Endometrium (tissue), 2 donors: ENCODE measurements at regions not wholly inside any gene's neighbourhood (a gene's known extent, or its start where the extent isn't known, plus 50 kb on each side); places are given as distances from the start of the nearest gene placed in this dataset.
A peak's percentile ranks its signal among the peaks of the same experiment; 100 is the strongest.

Experiments used
- FAIRE-seq: peaks from 2 replicates; lab custom pipeline; 2012; peaks lifted over from hg19 to GRCh38; lab: Jason Lieb, UNC
- donor health status: control.
- donor health status: control.

DNA sequence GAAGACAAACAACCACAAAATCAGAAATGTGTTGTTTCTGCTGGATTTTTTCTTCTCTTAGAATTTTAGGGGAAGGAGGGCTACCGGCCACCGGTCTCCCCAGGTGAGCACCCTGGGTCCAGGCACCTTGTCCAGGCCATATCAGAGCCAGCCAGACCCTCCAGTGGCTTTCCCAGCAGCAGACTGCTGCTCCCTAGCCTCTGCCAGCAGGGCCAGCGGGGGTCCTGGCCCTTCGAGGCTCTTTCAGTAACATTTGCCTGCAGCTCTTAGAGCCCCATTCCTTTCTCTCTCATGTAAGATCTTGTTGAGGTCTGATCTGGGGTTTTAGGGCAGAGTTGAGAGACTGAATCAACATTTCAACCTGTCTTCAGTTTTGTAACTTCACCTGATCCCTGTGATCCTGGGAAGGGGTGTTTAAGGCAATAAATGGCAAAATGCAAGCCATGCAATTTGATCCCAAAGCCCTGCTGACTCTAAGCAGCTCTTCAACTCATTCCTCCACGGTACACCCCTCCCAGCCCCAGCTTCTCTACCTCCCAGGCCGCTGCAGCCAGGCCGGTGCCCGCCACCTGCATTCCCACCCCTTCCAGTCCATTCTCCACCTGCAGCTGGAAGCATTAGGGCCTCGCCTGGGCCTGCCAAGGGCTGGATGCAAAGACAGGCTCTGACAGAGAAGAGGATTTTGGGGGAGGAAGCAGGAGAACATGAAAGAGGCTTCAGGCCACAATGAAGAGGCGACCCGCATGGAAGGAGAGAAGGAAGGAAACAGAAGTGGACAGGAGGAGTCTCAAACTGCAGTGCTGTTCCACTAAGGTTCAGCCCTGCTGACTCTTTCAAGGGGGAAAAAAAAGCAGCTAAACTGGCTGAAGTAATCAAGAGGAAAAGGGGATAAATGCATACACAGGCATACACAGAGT, 113.0 kb upstream of the FGF3 start:
- no peak for FAIRE-seq

DNA sequence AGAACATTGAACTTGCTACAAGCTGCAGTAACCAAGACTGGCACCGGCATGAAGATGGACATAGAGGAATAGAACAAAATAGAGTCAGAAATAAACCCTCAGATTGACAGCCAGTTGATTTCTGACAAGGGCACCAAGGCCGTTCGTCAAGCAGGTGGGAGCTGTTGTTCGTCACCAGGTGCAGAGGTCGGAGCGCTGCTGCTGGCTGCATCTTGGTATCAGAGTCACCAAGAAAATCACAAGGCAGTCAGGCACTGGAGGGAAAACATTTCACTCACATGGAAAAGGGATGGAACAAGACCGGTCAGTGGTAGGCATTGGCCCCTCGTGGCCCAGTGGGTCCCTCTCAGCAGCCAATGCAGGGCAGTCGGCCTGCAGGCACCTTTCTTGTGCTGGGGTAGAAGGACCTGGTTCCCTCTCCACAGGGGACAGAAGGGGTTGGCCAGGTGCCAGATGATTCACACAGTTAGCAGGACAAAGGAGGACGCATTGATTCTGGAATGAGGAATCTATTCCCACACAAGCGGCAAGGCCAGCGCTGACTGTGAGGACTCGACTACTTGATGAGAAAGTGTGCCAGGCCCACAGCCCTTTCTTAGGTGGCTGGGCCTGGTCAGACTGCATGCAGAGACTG, 115.8 kb upstream of the FGF3 start:
- FAIRE-seq: no peak

DNA sequence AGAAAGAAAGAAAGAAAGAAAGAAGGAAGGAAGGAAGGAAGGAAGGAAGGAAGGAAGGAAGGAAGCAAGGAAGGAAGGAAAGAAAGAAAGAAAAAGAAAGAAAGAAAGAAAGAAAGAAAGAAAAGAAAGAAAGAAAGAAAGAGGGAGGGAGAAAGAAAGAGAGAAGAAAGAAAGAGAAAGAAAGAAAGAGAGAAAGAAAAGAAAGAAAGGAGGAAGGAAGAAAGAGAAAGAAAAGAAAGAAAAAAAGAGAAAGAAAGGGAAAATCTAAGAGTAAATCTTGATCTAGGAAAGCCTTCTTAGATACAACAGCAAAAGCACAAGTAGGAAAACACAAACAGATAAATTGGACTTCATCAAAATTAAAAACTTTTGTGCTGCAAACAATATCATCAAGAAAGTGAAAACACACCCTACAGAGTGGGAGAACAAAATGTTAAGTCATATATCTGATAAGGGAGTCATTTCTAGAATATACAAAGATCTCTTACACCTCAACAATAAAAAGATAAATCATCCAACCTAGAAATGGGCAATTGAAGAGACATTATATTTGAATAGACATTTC, 116.8 kb upstream of the FGF3 start:
- no peak for FAIRE-seq

DNA sequence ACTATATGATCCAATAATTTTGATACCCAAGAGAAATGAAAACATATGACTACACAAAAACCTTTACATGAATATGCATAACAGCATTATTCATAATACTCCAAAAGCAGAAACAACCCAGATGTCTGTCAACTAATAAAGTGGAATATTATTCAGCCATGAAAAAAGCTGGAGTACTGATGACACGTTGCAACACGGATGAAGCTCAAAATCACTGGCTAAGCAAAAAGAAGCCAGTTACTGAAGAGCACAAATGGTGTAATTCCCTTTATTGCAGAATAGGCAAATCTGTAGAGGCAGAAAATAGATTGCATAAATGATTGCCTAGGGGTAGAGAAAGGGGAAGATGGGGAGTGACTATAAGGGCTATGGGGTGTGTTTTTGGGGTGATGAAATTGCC, 117.6 kb upstream of the FGF3 start:
- no peak for FAIRE-seq

DNA sequence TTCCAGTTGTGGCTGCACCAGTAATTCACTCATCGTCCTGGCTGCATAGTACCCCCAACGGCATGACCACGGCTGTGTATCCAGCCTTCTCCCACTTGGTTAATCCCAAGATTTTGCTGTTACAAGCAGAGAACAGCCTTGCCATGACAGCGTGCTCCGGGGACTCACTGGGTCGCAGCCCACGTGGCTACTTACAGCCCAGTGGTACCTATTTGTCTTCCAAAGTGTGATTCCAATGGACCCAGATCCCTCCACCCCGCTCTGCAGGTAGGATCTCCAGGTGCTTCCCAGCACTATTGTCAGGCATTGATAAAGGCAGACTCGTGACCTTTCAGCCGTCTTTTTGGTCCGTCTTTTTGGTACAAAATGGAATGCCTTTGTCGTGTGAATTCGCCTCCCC, 119.0 kb upstream of the FGF3 start:
- no peak for FAIRE-seq

DNA sequence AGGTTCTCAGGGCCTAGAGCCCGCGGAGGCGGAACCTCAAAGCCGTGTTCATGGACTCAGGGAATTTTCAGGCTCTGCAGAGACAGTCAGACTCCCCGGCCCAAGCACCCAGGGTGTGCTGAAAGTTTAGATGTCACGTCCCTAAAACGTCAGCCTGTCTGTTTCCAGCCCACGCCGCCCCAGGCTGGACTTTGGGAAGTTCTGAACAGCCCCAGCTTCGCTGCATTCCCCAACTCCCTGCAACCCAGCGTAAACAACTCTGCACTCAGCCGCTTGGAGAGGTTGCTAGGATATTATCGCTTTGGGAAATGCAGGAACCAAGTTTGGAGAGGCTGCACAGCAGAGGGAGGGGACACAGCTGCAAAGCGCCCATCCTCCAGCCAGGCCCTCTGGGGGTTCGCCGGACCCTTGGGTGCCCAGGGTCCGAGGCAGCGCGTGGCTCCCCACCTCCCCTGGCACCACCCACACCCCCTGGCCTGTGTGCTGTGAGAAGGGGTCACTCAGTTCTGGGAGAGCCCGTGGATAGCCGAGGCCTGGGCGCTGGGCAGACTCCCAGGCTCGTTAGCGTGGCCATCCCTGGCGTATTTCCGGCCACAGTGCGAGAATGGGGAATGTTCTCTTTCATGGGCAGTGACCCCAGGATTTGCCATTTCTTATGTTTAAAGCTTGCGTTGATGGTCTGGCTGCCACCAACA, 120.5 kb upstream of the FGF3 start:
- FAIRE-seq: no peak

DNA sequence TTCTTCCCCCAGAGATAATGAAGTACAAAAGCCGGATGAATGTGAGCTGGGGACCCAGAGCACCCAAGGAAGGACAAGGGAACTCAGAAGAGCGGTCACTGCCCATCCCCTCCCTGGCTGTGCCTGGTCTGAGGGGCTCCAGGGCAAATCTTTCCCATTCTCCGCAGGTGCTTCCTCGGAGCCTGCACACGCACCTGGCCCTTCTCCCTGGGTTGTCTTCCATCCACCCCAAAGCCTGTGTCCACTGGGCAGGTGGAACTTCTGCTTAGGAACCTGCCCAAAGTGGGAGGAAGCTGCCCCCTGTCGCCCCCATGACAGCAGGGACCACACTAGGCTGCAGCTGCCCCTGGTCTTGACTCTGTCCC, 121.0 kb upstream of the FGF3 start:
- no peak for FAIRE-seq

DNA sequence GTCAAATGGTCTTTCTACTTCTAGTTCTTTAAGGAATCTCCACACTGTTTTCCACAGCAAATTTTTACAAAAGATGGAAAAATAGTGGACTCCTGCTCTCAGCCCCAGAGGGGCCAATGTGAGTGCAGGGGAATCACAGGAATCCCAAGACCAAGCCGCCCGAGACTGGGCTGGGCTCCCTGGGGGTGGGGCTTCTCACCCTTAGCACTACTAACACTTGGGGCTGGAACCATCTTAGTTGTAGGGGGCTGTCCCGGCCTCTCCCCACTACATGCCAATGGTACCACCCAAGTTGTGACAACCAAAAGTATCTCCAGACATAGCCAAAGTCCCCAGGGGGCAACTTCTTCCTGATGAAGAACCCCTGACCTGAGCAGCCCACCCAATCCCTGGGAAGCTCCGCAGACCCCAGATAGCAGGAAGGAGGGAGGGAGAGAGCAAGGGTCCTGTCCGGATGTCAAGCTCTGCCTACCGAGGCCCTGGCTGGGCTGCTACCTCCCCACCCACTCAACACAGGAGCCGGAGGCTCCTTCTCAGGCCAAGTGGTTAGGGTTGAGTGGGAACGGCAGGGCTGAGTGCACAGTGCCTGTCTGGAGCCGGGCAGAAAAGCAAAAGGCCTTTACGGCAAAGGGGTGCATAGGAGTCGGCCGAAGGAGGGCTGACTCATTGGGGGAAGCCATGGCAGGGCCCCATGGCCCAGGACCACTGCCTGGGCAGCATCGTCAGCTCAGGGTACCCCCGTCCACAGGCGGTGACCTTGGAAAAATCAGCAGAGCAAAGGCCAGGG, 122.5 kb upstream of the FGF3 start:
- FAIRE-seq: no peak

DNA sequence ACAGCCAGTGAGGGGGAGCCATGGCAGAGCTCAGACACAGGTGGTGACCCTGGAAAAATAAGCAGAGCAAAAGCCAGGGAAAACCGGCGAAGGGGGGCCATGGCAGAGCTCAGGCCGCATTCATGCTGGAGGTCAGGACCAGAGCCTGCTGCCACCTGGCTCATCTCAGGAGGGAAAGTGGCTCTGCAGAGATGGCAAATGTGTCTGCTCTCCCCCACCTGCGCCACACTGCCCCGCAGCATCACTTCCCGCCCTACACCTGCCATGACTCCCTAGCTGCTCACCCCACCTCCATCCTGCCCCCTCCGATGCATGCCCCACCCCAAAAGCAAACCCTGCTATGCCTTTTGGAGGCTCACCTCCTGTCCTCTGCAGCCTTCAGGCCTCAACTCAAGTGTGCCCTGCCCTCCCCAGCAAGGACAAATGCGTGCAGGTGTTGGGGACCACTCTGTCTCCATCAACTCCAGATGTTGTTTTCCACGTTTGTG, 123.2 kb upstream of the FGF3 start:
- FAIRE-seq: no peak

DNA sequence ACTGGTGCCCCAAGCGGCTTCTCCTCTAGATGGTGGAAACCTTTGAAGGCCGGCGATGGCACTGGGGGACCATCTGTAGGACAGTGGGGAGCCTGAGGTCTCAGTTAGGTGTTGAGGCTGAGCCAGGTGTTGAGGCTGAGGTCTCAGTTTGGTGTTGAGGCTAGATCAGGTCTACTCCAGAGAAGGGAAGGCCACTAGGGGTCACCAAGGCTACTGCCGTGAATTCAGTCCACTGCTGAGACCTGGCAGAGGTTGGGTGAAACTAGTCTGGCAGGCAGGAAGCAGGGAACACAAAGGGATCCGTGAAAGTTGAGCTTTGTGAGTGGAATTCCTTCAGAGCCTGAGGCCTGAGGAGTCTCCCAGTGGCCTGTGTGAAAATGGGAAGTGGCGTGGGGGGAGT, 123.8 kb upstream of the FGF3 start:
- FAIRE-seq: no peak

DNA sequence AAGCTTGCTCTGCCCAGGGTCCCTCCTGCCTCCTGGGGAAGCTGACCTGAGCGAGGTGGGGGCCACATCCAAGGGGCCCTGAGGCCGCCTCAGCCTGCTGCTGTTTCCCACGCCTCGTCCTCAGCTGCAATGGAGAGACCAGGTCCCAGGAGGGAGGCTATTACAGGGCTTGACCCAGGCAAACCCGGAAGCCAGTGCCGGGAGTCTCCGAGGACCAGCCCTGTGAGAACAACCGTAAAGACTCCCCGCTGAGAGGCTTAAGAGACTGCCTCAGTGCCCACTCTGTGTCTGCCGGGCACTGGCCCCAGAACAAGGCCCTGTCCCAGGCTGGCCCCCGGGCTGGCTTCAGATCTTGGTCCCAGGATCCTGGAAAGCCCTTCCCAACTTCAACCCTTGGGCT, 124.3 kb upstream of the FGF3 start:
- FAIRE-seq: no peak

DNA sequence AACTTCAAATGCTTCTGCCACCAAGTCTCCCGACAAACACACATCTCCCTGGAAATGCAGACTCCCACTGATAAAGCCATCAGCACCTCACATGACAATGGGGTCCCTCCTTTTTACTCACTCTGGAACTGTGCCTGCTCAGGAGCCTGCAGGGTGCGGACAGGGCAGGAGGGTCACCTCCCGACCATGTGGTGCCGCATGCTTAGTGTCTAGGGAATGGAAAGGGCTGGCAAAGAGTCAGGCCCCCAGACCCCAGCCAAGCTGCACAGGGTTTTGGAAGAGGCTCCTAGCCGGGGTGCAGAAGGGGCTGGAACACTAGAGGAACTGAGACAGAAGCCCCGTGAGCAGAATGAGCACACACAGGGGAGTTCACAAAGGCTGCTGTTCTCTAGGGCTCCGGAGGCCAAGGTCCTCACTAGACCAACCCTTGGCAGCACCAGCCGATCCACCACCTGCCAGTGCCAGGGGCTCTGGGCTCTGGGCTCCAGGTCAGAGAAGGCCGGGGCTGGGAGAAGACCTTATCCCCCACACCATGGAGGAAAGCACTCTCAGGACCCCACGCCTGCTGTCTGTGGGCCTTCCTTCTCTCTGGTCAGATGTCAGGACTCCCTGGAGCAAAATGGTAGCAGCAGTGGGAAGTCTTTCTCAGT, 125.1 kb upstream of the FGF3 start:
- FAIRE-seq: no peak

DNA sequence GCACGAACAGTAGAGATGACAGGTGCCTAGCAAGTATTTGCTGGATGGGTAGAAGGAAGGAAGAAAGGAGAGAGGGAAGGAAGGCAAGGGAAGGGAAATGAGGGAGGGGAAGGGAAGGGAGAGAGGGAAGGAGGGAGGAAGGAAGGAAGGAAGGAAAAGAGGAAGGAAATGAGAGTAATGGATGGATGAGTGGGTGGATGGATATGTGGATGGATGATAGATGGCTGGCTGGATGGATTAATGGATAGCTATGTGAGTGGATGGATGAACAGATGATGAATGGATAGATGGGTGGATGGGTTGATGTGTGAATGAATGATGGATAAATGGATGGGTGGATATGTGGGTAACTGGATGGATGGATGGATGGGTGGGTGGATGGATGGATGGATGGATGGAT, 125.9 kb upstream of the FGF3 start:
- no peak for FAIRE-seq

DNA sequence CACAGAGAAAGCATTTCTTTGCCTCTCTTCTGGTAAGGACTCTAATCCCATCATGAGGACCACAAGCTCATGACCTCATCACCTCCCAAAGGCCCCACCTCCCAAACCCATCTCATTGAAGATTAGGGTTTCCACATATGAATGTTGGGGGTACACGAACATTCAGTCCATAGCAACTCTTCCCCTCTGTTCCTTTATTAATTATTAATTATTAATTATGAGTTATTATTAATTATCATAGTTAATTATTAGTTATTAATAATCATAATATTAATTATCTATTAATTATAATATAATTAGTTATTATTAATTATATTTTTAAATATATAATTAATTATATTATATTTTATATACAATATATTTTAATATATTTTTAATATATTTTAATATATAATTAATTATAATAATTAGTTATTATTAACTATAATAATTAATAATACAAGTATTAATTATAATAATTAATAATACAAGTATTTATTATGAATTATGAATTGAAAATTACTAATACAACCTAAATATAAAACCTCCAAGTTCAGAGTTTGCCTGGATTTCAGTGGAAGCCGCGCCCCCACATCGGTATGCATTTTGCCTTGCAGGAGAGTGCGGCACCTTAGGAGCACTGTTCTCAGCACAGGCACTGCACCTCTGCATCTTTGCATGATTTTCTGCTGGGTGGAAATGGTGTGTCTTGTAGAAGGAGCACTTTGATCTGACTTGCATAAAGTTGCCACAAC, 128.0 kb upstream of the FGF3 start:
- FAIRE-seq: peak; percentile 63

DNA sequence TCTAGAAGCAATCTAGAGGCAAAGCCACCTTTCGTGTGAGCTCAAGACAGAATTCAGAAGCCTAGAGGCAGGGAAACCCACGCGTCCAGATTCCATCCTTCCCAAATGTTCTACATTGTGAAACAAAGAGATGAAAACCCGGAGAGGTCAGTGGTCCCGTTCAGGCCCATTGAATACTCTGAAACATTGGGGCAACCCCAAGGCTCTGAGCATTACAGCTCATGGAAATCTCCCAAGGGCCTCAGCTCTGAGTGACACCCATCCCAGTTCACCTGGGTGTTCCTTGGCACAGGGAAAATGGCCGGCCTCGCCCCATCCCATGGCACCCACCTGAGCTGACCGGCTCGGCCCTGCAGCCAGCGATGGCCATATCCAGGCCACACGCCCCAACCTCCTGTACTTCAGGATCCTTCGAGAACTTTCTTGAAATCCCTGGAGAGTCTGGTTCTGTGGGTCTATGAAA, 128.6 kb upstream of the FGF3 start:
- FAIRE-seq: no peak

DNA sequence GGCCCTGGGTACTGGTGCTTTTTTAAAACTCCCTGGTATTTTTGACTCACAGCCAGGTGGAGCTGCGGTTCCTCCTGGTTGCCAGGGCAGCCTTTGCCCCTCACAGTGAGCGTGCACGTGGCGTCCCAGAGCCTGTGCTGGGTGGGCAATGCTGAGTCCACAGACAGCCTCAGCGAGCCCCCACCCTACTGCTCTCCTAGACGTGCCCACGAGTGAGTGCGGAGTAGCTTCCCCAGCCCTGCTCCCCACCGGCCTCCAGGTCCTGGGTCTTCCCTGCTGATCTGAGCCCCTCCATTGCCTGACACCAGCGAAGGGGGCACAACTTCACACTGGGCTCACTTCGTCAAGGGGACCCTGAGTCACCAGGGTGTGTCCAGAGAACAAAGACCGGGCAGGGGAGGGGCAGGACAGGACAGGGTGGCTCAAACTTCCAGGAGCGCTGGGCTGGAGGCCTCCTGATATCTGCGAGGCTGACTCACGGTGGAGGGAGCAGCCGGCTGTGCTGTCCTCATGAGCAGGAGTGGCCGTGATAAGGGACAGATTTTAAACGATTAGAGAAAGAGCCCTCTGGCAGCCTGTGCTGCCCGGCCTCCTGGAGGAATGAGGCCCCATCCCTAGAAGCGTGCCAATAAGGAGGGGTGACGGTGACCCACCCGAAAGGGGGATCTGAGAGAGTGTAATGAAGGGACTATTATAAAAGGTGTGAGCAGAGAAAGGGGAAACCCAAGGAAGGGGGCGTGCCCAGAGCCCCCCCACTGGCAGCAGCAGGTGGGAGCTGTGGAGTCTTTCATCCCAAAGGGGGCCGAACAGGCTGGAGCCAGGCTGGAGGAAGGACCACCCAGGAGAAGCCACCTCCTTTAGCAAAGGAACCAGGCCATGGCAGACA, 129.3 kb upstream of the FGF3 start:
- no peak for FAIRE-seq

DNA sequence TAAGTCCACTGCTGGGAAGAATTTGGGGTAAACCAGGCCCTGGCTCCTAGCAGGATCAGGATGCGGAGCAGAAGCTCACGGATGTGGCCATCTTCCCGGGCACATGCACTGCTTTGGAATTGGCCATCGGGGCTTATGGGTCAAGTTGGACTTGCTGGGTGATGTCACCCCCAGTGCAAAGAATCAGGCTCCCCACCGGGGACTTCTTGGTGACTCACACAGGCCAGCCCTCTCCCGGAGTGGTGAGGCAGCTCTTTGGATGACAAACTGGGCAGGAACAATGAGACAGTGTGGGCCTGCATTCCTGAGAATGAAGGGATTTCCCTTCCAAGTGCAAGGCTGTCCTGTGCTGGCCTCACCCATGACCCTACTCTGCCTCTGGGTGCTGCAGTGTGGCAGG, 128.8 kb upstream of the ANO1 start:
- no peak for FAIRE-seq

DNA sequence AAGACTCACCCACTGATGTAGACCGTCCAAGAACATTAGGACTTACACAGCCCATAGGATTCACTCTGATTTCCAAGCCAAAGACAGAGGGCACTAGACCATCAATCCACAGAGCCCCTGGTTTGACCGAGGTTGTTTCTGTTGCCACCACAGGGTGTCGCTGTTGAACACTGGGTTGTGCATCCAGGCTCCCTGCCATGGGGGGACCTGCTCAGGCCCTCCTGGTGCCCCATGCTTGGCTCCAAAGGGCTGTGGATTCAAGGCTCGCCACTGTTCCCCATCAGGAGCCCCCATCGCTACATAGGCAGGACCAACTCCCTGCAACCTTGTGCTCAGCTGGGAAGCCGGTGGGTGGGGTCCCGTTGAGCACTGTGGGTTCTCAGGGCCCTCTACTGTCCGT, 128.0 kb upstream of the ANO1 start:
- no peak for FAIRE-seq

DNA sequence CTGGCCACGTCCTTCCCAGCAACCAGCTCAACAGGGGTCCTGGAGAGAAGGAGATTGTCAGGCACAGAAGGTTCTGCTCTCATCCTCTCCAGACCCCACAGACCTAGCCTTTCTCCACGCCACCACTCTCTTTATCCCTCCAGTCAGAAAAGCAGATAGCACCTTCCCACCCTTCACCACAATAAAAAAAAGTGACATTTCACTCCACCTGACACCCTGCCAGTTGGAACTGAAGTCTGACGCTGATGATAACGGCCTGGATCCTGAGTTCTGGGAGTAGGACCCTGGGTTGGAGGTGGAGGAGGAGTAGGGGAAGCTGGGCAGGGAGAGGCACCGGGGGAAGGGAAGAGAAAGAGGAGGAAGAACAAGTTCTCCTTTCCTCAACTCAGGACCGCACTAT, 127.5 kb upstream of the ANO1 start:
- FAIRE-seq: no peak

DNA sequence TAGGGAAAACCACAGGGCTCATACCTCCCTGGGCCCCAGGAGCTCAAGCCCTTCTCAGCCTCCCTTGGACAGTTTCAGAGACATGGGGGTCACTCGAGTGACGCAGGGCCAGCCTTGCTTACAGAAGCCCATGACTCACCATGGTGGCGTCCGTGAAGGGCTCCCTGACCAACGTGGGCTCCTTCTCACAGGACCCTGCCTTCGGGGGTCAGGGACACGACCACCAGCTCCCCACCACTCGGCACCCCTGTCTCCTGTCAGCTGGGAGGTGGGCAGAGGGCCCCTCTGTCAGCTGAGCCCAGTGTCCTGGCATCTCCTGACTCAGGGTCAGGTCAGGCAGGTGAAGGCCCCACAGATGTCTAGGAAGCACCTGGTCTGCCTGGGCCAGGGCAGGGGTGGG, 126.3 kb upstream of the ANO1 start:
- no peak for FAIRE-seq
